ENCODE measurements at regions not wholly inside any gene's neighbourhood (a gene's known extent, or its start where the extent isn't known, plus 50 kb on each side); places are given as distances from the start of the nearest gene placed in this dataset.

DNA sequence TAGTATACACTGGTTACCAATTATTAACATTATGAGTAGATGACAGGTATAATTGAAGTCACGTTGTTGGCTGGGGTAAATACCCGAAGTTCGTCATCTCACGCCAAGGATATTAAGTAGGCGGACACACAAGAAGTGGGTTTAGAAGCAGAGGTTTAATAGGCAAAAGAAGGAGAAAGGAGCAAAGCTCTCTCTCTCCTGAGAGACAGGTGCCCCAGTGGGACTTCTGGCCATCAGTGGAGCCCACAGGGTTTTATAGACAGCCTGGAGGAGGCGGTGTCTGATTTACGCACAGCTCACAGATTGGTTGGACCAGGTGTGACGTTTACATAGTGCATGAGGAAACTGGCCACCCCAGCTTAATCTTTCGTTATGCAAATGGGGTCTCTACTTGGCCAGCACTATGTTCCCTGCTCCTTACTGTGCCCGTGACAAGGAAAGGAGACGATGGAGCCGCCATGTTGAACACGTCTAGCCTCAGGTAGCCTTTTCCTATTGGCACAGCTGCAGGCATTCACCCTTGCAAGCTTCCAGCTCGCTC lies 128.8 kb upstream of the KYNU start:
- Histone ChIP-seq H3K9me3 (no peaks in the 10 kb centered on the region), H3K27me3 (no peaks in the 10 kb centered on the region), H3K4me3 (no peak overlapping the region), H3K36me3 (no peaks in the 10 kb centered on the region), H3K27ac (no peak overlapping the region), H3K4me1 (no peaks in the 10 kb centered on the region)
- no peak for DNase-seq (ENCODE audit: low spot score in 2 of 2)
- WGBS, result 92% methylated on average over 14 of the region's 14 CpGs
- TF ChIP-seq POLR2A (IDR thresholded peaks at IDR 0.05) (no peak), EP300 (IDR thresholded peaks at IDR 0.05) (no peak), POLR2AphosphoS5 (IDR thresholded peaks at IDR 0.05) (no peak)
- TF ChIP-seq, protein P1, sequence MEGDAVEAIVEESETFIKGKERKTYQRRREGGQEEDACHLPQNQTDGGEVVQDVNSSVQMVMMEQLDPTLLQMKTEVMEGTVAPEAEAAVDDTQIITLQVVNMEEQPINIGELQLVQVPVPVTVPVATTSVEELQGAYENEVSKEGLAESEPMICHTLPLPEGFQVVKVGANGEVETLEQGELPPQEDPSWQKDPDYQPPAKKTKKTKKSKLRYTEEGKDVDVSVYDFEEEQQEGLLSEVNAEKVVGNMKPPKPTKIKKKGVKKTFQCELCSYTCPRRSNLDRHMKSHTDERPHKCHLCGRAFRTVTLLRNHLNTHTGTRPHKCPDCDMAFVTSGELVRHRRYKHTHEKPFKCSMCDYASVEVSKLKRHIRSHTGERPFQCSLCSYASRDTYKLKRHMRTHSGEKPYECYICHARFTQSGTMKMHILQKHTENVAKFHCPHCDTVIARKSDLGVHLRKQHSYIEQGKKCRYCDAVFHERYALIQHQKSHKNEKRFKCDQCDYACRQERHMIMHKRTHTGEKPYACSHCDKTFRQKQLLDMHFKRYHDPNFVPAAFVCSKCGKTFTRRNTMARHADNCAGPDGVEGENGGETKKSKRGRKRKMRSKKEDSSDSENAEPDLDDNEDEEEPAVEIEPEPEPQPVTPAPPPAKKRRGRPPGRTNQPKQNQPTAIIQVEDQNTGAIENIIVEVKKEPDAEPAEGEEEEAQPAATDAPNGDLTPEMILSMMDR (IDR thresholded peaks at IDR 0.05), result no peak

DNA sequence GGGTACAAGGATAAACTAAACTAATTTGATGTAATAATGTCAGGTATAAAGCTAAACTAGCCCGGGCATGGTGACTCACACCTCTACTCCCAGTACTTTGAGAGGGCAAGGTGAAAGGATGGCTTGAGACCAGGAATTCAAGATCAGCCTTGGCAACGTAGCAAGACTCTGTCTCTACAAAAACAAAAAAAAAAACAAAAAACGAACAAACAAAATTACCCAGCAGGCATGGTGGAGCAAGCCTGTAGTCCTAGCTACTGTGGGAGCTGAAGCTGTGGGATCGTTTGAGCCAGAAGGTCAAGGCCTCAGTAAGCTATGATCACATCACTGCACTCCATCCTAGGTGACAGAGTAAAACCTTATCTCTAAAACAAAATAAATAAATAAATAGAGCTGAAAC lies 131.8 kb upstream of the KYNU start:
- TF ChIP-seq POLR2A (IDR thresholded peaks at IDR 0.05), result no peak
- TF ChIP-seq, protein P1 (IDR thresholded peaks at IDR 0.05), result no peak
- TF ChIP-seq EP300 (IDR thresholded peaks at IDR 0.05), result no peak
- no peak for TF ChIP-seq POLR2AphosphoS5 (IDR thresholded peaks at IDR 0.05)
- Histone ChIP-seq H3K4me3 (no peak overlapping the region), H3K4me1 (no peaks in the 10 kb centered on the region), H3K27me3 (no peaks in the 10 kb centered on the region), H3K36me3 (no peaks in the 10 kb centered on the region), H3K27ac (no peak overlapping the region), H3K9me3 (peaks cover 9% of the 10 kb centered on the region)
- 45% methylated on average over 4 of the region's 4 CpGs for WGBS
- DNase-seq (ENCODE audit: low spot score in 2 of 2), result no peak

DNA sequence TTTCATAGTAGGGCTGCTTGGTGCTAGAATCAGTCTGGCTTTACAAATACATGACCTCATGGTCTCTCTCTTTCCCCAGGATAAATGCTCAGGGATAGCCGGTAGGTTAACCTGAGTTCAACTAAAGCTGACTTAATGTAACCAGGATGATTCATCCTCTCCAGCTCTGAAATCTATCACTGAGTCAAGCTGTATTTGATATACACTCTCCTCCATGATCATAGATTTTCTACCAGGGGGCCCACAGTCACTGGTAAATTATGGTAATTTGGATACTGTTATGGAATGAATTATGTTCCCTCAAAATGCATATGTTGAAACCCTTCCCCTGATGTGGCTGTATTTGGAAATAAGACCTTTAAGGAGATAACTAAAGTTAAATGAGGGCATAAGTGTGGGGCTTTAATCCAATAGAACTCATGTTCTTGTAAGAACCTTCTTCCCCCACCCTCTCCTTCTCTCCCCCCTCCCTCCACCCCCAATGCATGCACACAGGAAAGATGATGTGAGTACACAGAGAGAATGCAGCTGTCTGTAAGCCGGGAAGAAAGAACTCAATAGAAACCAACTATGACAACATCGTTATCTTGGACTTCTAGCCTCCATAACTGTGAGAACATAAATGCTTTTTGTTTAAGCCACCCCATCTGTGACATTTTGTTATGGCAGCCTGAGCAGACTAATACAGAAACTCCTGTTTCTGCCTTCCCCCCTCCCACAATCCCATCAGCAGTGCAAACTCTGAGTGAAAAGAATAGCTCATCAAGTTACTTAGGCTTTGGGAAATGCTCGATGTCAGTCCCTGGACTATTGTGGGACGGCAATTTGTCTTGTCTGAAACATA lies 134.9 kb upstream of the KYNU start:
- Histone ChIP-seq H3K27ac (no peak overlapping the region), H3K36me3 (no peaks in the 10 kb centered on the region), H3K27me3 (no peaks in the 10 kb centered on the region), H3K4me3 (no peak overlapping the region), H3K9me3 (peaks cover 9% of the 10 kb centered on the region), H3K4me1 (no peaks in the 10 kb centered on the region)
- 88% methylated on average over 5 of the region's 5 CpGs for WGBS
- DNase-seq (ENCODE audit: low spot score in 2 of 2), result no peak
- TF ChIP-seq POLR2A (IDR thresholded peaks at IDR 0.05), result no peak
- TF ChIP-seq, protein P1 (IDR thresholded peaks at IDR 0.05), result no peak
- no peak for TF ChIP-seq EP300 (IDR thresholded peaks at IDR 0.05)
- no peak for TF ChIP-seq POLR2AphosphoS5 (IDR thresholded peaks at IDR 0.05)

DNA sequence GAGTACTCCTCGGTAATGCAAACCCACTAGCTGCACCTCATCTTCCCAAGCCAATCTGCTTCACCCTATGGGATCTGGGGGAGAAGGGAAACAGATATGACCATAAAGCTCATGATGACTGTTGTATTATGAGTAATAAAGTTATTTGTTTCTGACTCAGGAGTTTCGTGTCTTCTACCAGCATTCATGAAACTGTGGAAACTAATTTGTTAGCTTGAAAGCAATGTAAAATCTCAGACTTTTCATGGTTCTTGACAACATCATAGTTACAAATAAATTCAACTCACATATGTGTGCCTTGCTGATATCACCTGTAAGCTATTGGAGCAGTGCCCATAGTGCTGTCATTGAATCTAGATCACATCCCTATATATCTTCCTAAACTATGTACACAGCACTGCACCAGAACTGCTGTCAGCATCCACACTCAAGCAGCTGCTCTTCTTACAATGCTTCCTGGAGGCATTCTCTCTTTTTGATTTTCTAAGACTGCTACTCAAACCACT lies 135.6 kb upstream of the KYNU start:
- TF ChIP-seq POLR2A (IDR thresholded peaks at IDR 0.05) (no peak), POLR2AphosphoS5 (IDR thresholded peaks at IDR 0.05) (no peak), EP300 (IDR thresholded peaks at IDR 0.05) (no peak)
- no peaks in the 10 kb centered on the region for H3K4me1 ChIP-seq
- DNase-seq (ENCODE audit: low spot score in 2 of 2), result no peak
- no peaks in the 10 kb centered on the region for H3K36me3 ChIP-seq
- WGBS, result 92% methylated on average over 2 of the region's 2 CpGs
- peaks cover 9% of the 10 kb centered on the region for H3K9me3 ChIP-seq
- H3K27ac ChIP-seq, result no peak overlapping the region
- H3K4me3 ChIP-seq, result no peak overlapping the region
- no peaks in the 10 kb centered on the region for H3K27me3 ChIP-seq

DNA sequence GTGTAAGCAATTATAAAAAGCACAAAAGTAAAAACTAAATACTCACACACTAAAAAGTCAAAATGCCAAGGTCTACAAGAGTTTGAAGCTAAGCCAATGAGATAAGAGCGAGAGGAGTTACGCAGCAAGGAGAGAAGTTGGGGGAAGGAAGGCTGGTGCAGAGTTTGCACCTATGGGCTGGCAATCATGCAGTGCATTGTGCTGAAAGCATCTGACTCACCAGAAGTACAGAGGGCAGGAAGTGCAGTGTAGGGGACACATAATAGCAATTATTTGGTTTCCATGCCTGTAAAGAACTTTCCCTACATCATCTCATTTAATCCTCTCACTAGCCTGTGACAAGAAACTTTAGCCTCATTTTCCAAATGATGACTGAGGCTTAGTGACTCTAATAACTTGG lies 142.7 kb upstream of the KYNU start:
- Histone ChIP-seq H3K27ac (no peak overlapping the region), H3K36me3 (no peaks in the 10 kb centered on the region), H3K27me3 (no peaks in the 10 kb centered on the region), H3K4me3 (no peak overlapping the region), H3K4me1 (no peaks in the 10 kb centered on the region), H3K9me3 (no peaks in the 10 kb centered on the region)
- no peak for TF ChIP-seq POLR2AphosphoS5 (IDR thresholded peaks at IDR 0.05)
- no peak for TF ChIP-seq POLR2A (IDR thresholded peaks at IDR 0.05)
- TF ChIP-seq, protein P1 (IDR thresholded peaks at IDR 0.05), result no peak
- TF ChIP-seq EP300 (IDR thresholded peaks at IDR 0.05), result no peak
- DNase-seq (ENCODE audit: low spot score in 2 of 2), result no peak
- 97% methylated on average over 2 of the region's 2 CpGs for WGBS
